ENCODE measurements at regions not wholly inside any gene's neighbourhood (a gene's known extent, or its start where the extent isn't known, plus 50 kb on each side); places are given as distances from the start of the nearest gene placed in this dataset.

- TF ChIP-seq POLR2A (IDR thresholded peaks at IDR 0.05) = no peak
- TF ChIP-seq, protein P1, sequence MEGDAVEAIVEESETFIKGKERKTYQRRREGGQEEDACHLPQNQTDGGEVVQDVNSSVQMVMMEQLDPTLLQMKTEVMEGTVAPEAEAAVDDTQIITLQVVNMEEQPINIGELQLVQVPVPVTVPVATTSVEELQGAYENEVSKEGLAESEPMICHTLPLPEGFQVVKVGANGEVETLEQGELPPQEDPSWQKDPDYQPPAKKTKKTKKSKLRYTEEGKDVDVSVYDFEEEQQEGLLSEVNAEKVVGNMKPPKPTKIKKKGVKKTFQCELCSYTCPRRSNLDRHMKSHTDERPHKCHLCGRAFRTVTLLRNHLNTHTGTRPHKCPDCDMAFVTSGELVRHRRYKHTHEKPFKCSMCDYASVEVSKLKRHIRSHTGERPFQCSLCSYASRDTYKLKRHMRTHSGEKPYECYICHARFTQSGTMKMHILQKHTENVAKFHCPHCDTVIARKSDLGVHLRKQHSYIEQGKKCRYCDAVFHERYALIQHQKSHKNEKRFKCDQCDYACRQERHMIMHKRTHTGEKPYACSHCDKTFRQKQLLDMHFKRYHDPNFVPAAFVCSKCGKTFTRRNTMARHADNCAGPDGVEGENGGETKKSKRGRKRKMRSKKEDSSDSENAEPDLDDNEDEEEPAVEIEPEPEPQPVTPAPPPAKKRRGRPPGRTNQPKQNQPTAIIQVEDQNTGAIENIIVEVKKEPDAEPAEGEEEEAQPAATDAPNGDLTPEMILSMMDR (IDR thresholded peaks at IDR 0.05) = no peak
Measured at GRCh38 chr2:173578404-173579107, 223.9 kb downstream of the CDCA7 start.
